Common myeloid progenitor, CD34-positive (primary cell): ENCODE measurements at regions not wholly inside any gene's neighbourhood (a gene's known extent, or its start where the extent isn't known, plus 50 kb on each side); places are given as distances from the start of the nearest gene placed in this dataset.
"Not testable (repeated sequence)": the region's sequence is repeated elsewhere in the genome, so short reads cannot be mapped to it uniquely, and the experiment has no call there.

Experiments used
- CTCF ChIA-PET: fragments of 350-600 bp; sonication (Branson Sonifier 250); formaldehyde crosslinking; loops from one replicate; lab custom pipeline; 2021; ENCODE audit warnings: antibody characterized with exemption; lab: Charles Lee
- POLR2A ChIA-PET: fragments of 350-600 bp; sonication (Branson Sonifier 250); formaldehyde crosslinking; loops from one replicate; lab custom pipeline; 2021; ENCODE audit warnings: antibody characterized with exemption; lab: Charles Lee
- DNase-seq, 3 donors: peaks; one replicate each; pipeline versions ENCODE4 v3.0.0 to v3.0.0-alpha.2; 2013
- H3K27ac ChIP-seq, 2 experiments: 1 replicate in 1 of 2; 2 replicates in 1 of 2; pipeline ENCODE4 v1.7.0; 2013; ENCODE audit warnings: inconsistent platforms in 2 of 2, low read length in 2 of 2, mild to moderate bottlenecking in 2 of 2, low read depth in 1 of 2, moderate library complexity in 1 of 2; ENCODE audit not compliant: severe bottlenecking in 2 of 2, insufficient read depth in 1 of 2, poor library complexity in 1 of 2
- H3K27me3 ChIP-seq, 5 experiments: replicated peaks in 2 of 5; 1 replicate in 3 of 5; 2 replicates in 2 of 5; pipeline versions ENCODE4 v1.6.1 to v1.7.0; 2013; ENCODE audit warnings: low read length in 4 of 5, mild to moderate bottlenecking in 2 of 5, moderate library complexity in 2 of 5, inconsistent platforms in 1 of 5; ENCODE audit not compliant: insufficient read depth in 5 of 5, control insufficient read depth in 4 of 5
- H3K36me3 ChIP-seq, 4 experiments: 1 replicate in 2 of 4; 2 replicates in 2 of 4; pipeline versions ENCODE4 v1.6.1 to v1.7.0; 2013; ENCODE audit warnings: low read length in 3 of 4, control low read depth in 1 of 4, mild to moderate bottlenecking in 1 of 4; ENCODE audit not compliant: control insufficient read depth in 4 of 4, insufficient read depth in 4 of 4
- H3K4me1 ChIP-seq, 4 experiments: 1 replicate in 3 of 4; 2 replicates in 1 of 4; pipeline versions ENCODE4 v1.6.1 to v1.7.1; 2013; ENCODE audit warnings: low read length in 3 of 4, mild to moderate bottlenecking in 3 of 4, control low read depth in 1 of 4, inconsistent platforms in 1 of 4, moderate library complexity in 1 of 4; ENCODE audit not compliant: control insufficient read depth in 4 of 4, insufficient read depth in 4 of 4; ENCODE audit errors: control extremely low read depth in 1 of 4
- H3K4me3 ChIP-seq, 7 experiments: 1 replicate in 4 of 7; 2 replicates in 3 of 7; pipeline versions ENCODE4 v1.5.1 to v1.7.0; 2013; ENCODE audit warnings: mild to moderate bottlenecking in 7 of 7, low read length in 6 of 7, moderate library complexity in 6 of 7, inconsistent platforms in 2 of 7, low read depth in 2 of 7, control low read depth in 1 of 7; ENCODE audit not compliant: insufficient read depth in 4 of 7, control insufficient read depth in 1 of 7; ENCODE audit errors: extremely low read depth in 1 of 7
- H3K9me3 ChIP-seq, 5 experiments: 1 replicate in 4 of 5; 2 replicates in 1 of 5; pipeline versions ENCODE4 v1.6.1 to v1.7.1; 2013; ENCODE audit warnings: low read length in 4 of 5, mild to moderate bottlenecking in 2 of 5, inconsistent platforms in 1 of 5, low read depth in 1 of 5, moderate library complexity in 1 of 5; ENCODE audit not compliant: control insufficient read depth in 4 of 5, insufficient read depth in 2 of 5; ENCODE audit errors: control extremely low read depth in 1 of 5
- WGBS: methylation state at CpG from one replicate; pipeline ENCODE4 v1.1.5; 2013; ENCODE audit not compliant: insufficient coverage; 5-methylcytosine and 5-hydroxymethylcytosine counted together

DNA sequence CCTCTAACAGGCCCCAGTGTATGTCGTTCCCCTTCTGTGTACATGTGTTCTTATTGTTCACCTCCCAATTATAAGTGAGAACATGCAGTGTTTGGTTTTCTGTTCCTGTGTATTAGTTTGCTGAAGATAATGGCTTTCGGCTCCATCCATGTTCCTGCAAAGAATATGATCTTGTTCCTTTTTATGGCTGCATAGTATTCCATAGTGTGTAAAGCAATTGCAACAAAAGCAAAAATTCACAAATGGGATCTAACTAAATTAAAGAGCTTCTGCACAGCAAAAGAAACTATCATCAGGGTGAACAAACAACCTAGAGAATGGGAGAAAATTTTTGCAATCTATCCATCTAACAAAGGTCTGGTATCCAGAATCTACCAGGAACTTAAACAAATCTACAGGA, 102.2 kb upstream of the ZNF92 start:
- H3K36me3 ChIP-seq, POLR2A ChIA-PET, H3K4me3 ChIP-seq, DNase-seq, H3K27ac ChIP-seq, H3K9me3 ChIP-seq, CTCF ChIA-PET: not testable (repeated sequence)
- WGBS = no CpG with 5 or more reads among the region's 2 CpGs
- Histone ChIP-seq H3K27me3 (peaks cover 9 to 48% (median 26%) of the 10 kb centered on the region in 5 experiments), H3K4me1 (peaks cover 0 to 13% (median 8%) of the 10 kb centered on the region in 4 experiments)

DNA sequence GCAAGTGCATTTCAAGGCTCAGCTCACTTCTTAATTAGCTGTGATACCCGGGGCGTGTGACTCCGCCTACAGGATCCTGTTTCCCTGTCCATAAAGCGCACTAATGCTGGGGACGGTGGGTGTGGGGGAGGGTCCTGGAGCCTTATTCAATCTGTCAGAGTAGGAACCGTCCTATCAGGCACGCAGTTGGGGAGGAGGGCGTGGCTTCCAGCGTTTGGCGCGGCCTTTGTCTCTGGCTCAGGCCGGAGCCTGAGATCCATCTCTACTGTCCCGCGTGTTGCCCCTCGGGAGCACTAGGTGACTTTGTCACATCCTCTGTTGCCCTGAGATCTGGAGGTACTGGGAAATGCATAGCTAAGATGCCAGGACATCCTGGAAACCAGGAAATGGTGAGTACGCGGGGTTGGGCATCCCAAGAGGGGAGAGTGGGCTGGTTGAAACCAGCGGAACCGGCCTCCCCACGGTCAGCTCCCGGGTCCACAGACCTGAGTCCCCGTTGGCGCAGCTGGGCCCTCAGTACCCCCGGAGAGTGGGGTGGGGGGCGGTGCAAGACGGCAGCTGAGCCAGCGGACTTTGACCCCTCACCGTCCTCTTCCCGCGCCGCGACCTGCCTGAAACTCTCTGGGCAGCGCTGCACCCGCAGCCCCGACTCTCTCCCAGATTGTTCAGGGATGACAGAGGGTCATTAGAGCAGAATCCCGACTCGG, 104.4 kb upstream of the ZNF92 start:
- ChIA-PET CTCF (interaction anchor here (1.1 kb wide), 1 partner anchor 39 kb away, joined by 3 read pairs; no protein-coding TSS in a partner anchor), POLR2A (no interaction called here)
- peak; percentile 42 to 65 (median 59) for DNase-seq
- WGBS = under 1% methylated on average over 31 of the region's 37 CpGs
- Histone ChIP-seq H3K4me1 (peaks cover 0 to 13% (median 8%) of the 10 kb centered on the region in 4 experiments), H3K4me3 (peak overlapping the region; percentile 24 to 74 (median 41)), H3K9me3 (peaks cover 0 to 4% (median under 1%) of the 10 kb centered on the region in 5 experiments), H3K27ac (no peak overlapping the region), H3K27me3 (peaks cover 9 to 48% (median 26%) of the 10 kb centered on the region in 5 experiments), H3K36me3 (no peaks in the 10 kb centered on the region)

DNA sequence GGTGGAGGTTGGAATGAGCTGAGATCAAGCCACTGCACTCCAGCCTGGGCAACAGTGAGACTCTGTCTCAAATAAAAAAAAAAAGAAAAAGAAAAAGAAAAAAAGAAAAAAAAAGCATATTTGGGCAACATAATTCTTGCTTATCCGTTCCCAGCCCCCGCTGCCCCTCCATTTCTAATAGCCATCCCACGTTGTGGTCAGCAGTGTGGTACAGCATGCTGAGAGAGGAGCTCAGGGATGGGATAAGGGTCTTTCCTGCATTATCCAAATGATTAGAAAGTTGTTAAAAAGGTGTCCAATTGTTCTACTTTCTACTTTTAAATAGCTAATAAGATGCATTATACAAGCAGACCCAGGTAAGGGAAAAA, 104.9 kb upstream of the ZNF92 start:
- ChIA-PET CTCF (no interaction called here), POLR2A (no interaction called here)
- Histone ChIP-seq H3K4me3 (peak overlapping the region in 4 of 7 experiments; percentile 35 to 74 (median 50)), H3K27ac (no peak overlapping the region), H3K27me3 (peaks cover 9 to 48% (median 26%) of the 10 kb centered on the region in 5 experiments), H3K36me3 (no peaks in the 10 kb centered on the region), H3K9me3 (peaks cover 0 to 4% (median 0%) of the 10 kb centered on the region in 5 experiments), H3K4me1 (peaks cover 0 to 13% (median 8%) of the 10 kb centered on the region in 4 experiments)
- WGBS = 64% methylated on average over 3 of the region's 3 CpGs
- no peak for DNase-seq

DNA sequence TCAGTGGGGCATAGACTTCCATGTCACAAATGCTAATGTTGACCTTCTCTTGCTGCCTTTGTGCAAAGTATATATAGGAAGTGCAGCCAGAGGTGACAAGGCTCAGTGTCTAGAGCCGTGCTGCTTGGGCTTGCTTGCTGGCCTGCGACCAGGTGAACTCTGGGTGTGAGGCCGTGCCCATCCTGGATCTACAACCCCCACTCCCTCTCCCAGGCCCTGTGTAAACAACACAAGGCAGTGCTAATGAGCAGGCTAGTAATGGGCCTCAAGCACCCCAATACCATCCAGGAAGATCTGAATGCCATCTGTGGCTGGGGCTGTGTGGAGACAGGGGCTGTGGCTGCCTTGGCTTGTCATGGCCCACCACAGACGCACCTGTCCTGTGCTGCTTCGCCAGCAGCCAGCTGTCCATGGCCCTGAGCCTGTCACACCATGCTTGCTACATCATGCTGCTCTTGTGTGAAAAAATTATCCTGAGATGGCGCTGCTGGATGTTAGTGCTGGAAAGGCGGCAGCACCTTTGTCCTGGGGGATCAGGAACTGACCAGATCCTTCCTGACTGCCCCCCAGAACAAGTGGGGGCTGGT, 107.6 kb upstream of the ZNF92 start:
- CTCF ChIA-PET = interaction anchor here (0.7 kb wide), 1 partner anchor 312 kb away, joined by 3 read pairs; no protein-coding TSS in a partner anchor
- POLR2A ChIA-PET = no interaction called here
- no peaks in the 10 kb centered on the region for H3K9me3 ChIP-seq
- no peak for DNase-seq
- 93% methylated on average over 3 of the region's 7 CpGs for WGBS
- H3K4me3 ChIP-seq = no peak overlapping the region
- peaks cover 0 to 13% (median 8%) of the 10 kb centered on the region in 4 experiments for H3K4me1 ChIP-seq
- H3K27ac ChIP-seq = no peak overlapping the region
- peaks cover 3 to 42% (median 22%) of the 10 kb centered on the region in 5 experiments for H3K27me3 ChIP-seq
- no peaks in the 10 kb centered on the region for H3K36me3 ChIP-seq

DNA sequence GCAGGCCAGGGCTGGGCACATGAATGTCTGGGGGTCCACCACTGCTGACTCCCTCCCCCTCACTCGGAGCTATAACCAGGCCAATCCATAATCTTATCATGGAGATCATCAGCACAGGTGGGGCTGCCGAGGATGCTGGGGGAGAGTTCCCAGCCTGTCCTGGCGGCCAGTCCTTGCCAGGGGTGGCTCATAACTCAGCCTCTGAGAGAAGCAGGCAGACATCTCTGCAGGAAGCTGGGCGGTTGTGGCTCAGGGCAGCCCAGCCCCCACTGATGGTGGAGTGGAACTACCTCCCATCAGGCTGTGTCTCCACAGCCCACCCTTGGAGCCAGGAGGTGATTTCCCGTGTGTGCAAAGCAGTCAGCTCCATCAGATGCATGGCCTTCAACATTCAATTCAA, 109.4 kb upstream of the ZNF92 start:
- no peak for DNase-seq
- Histone ChIP-seq H3K4me1 (peaks cover 0 to 5% (median 3%) of the 10 kb centered on the region in 4 experiments), H3K27ac (no peak overlapping the region), H3K27me3 (peaks cover 0 to 24% (median 14%) of the 10 kb centered on the region in 5 experiments), H3K36me3 (no peaks in the 10 kb centered on the region), H3K4me3 (no peak overlapping the region), H3K9me3 (no peaks in the 10 kb centered on the region)
- WGBS = 98% methylated on average over 5 of the region's 5 CpGs
- CTCF ChIA-PET = interaction anchor here (0.7 to 0.9 kb wide), 2 partner anchors 16 to 17 kb away, joined by 3 read pairs; no protein-coding TSS in a partner anchor
- POLR2A ChIA-PET = no interaction called here

DNA sequence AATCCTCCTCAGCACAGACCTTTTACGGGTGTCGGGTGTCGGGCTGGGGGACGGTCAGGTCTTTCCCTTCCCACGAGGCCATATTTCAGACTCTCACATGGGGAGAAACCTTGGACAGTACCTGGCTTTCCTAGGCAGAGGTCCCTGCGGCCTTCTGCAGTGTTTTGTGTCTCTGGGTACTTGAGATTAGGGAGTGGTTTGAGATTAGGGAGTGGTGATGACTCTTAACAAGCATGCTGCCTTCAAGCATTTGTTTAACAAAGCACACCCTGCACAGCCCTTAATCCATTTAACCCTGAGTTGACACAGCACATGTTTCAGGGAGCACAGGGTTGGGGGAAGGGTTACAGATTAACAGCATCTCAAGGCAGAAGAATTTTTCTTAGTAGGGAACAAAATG, 113.0 kb upstream of the ZNF92 start:
- WGBS = no CpG with 5 or more reads among the region's 6 CpGs
- H3K4me3 ChIP-seq, POLR2A ChIA-PET, H3K36me3 ChIP-seq, H3K27ac ChIP-seq, H3K27me3 ChIP-seq, DNase-seq, CTCF ChIA-PET, H3K4me1 ChIP-seq, H3K9me3 ChIP-seq: not testable (repeated sequence)
